ENCODE measurements at regions not wholly inside any gene's neighbourhood (a gene's known extent, or its start where the extent isn't known, plus 50 kb on each side); places are given as distances from the start of the nearest gene placed in this dataset.

DNA sequence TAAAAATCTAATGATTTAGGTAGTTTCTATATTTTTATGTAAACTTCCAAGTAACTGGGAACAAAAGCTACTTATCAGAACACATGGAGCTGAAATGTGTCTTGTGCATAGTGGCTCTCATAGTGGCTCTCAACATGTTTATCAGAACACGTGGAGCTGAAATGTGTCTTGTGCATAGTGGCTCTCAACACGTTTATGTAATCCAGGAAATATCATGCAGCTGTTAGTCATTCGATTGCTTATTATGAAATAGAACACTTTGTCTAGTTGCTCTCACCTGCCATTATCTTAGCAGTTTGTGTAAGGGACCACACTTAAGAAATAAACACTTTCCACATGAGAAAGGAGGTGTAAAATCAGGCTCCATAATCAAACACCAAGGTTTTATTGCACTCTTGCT lies 119.2 kb upstream of the ASCC3 start:
- TF ChIP-seq, protein P1, sequence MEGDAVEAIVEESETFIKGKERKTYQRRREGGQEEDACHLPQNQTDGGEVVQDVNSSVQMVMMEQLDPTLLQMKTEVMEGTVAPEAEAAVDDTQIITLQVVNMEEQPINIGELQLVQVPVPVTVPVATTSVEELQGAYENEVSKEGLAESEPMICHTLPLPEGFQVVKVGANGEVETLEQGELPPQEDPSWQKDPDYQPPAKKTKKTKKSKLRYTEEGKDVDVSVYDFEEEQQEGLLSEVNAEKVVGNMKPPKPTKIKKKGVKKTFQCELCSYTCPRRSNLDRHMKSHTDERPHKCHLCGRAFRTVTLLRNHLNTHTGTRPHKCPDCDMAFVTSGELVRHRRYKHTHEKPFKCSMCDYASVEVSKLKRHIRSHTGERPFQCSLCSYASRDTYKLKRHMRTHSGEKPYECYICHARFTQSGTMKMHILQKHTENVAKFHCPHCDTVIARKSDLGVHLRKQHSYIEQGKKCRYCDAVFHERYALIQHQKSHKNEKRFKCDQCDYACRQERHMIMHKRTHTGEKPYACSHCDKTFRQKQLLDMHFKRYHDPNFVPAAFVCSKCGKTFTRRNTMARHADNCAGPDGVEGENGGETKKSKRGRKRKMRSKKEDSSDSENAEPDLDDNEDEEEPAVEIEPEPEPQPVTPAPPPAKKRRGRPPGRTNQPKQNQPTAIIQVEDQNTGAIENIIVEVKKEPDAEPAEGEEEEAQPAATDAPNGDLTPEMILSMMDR (IDR thresholded peaks at IDR 0.05) = no peak
- no peak for TF ChIP-seq POLR2A (IDR thresholded peaks at IDR 0.05; ENCODE audit: low read depth)
- TF ChIP-seq POLR2AphosphoS5 (IDR thresholded peaks at IDR 0.05) = no peak
- TF ChIP-seq EP300 (IDR thresholded peaks at IDR 0.05) = no peak
